ENCODE measurements at regions not wholly inside any gene's neighbourhood (a gene's known extent, or its start where the extent isn't known, plus 50 kb on each side); places are given as distances from the start of the nearest gene placed in this dataset.

- H3K27ac Mint-ChIP-seq = no peak overlapping the region
- 36% methylated on average over 2 of the region's 2 CpGs for WGBS (ENCODE audit: insufficient coverage)
Measured at GRCh38 chr11:104410336-104410735, 246.4 kb upstream of the PDGFD start.

GRCh38 chr11:104408630-104409029, 244.7 kb upstream of the PDGFD start:
- Histone ChIP-seq H3K36me3 (replicated peaks in 1 of 2; ENCODE audit: control insufficient read depth in 1 of 2, insufficient read depth in 2 of 2, low read length in 2 of 2) (no peaks in the 10 kb centered on the region), H2AFZ (ENCODE audit: insufficient read depth, low read depth, low read length, poor library complexity, severe bottlenecking) (no peak overlapping the region), H3K79me2 (ENCODE audit: insufficient read depth, low read length) (no peaks in the 10 kb centered on the region), H3K27ac (ENCODE audit: low read depth in 1 of 2, low read length in 2 of 2) (no peak overlapping the region), H3K27me3 (ENCODE audit: control insufficient read depth in 2 of 2, insufficient read depth in 2 of 2, low read length in 2 of 2) (no peaks in the 10 kb centered on the region), H3K4me2 (replicated peaks; ENCODE audit: extremely low read depth, low read length, poor library complexity, severe bottlenecking) (no peak overlapping the region), H3K4me1 (ENCODE audit: control insufficient read depth in 1 of 2, insufficient read depth in 2 of 2, low read length in 2 of 2) (no peaks in the 10 kb centered on the region), H3K9me3 (replicated peaks in 1 of 2; ENCODE audit: control insufficient read depth in 1 of 2, insufficient read depth in 1 of 2, low read length in 2 of 2) (no peaks in the 10 kb centered on the region), H3K9ac (ENCODE audit: insufficient read depth, low read length, poor library complexity, severe bottlenecking) (no peak overlapping the region), H3K4me3 (replicated peaks in 1 of 3; ENCODE audit: low read depth in 2 of 3, low read length in 3 of 3) (no peak overlapping the region), H4K20me1 (ENCODE audit: insufficient read depth, low read length) (no peaks in the 10 kb centered on the region)
- intact Hi-C loops (cut with micrococcal nuclease) = no loop called here
- DNase-seq = no peak
- no peak overlapping the region for H3K27ac Mint-ChIP-seq
- H3K4me1 Mint-ChIP-seq = no peaks in the 10 kb centered on the region
- no CpG with 5 or more reads among the region's 1 CpG for WGBS (ENCODE audit: insufficient coverage)
- H3K36me3 Mint-ChIP-seq = no peaks in the 10 kb centered on the region
- no peaks in the 10 kb centered on the region for H3K27me3 Mint-ChIP-seq (ENCODE audit: low read depth in 3 of 3)
- no peak overlapping the region for H3K4me3 Mint-ChIP-seq
- no peaks in the 10 kb centered on the region for H3K9me3 Mint-ChIP-seq
- no peak for TF ChIP-seq CTCF (IDR thresholded peaks at IDR 0.05)

More at GRCh38 chr11:104410336-104410735, 246.4 kb upstream of the PDGFD start:
- Mint-ChIP-seq H3K36me3 (no peaks in the 10 kb centered on the region), H3K9me3 (no peaks in the 10 kb centered on the region), H3K27me3 (ENCODE audit: low read depth in 3 of 3) (peaks cover 0 to 2% (median 0%) of the 10 kb centered on the region in 3 donors), H3K4me3 (no peak overlapping the region), H3K4me1 (no peaks in the 10 kb centered on the region)
- Histone ChIP-seq H3K4me2 (replicated peaks; ENCODE audit: extremely low read depth, low read length, poor library complexity, severe bottlenecking) (no peak overlapping the region), H4K20me1 (ENCODE audit: insufficient read depth, low read length) (no peaks in the 10 kb centered on the region), H3K9me3 (replicated peaks in 1 of 2; ENCODE audit: control insufficient read depth in 1 of 2, insufficient read depth in 1 of 2, low read length in 2 of 2) (no peaks in the 10 kb centered on the region), H3K27ac (ENCODE audit: low read depth in 1 of 2, low read length in 2 of 2) (no peak overlapping the region), H3K4me3 (replicated peaks in 1 of 3; ENCODE audit: low read depth in 2 of 3, low read length in 3 of 3) (no peak overlapping the region), H3K9ac (ENCODE audit: insufficient read depth, low read length, poor library complexity, severe bottlenecking) (no peak overlapping the region), H3K79me2 (ENCODE audit: insufficient read depth, low read length) (no peaks in the 10 kb centered on the region), H3K27me3 (ENCODE audit: control insufficient read depth in 2 of 2, insufficient read depth in 2 of 2, low read length in 2 of 2) (no peaks in the 10 kb centered on the region), H2AFZ (ENCODE audit: insufficient read depth, low read depth, low read length, poor library complexity, severe bottlenecking) (no peak overlapping the region), H3K4me1 (ENCODE audit: control insufficient read depth in 1 of 2, insufficient read depth in 2 of 2, low read length in 2 of 2) (no peaks in the 10 kb centered on the region), H3K36me3 (replicated peaks in 1 of 2; ENCODE audit: control insufficient read depth in 1 of 2, insufficient read depth in 2 of 2, low read length in 2 of 2) (no peaks in the 10 kb centered on the region)
- no peak for TF ChIP-seq CTCF (IDR thresholded peaks at IDR 0.05)
- no peak for DNase-seq
- intact Hi-C loops (cut with micrococcal nuclease) = no loop called here

Measured in CD14-positive monocyte (primary cell).